ENCODE measurements at regions not wholly inside any gene's neighbourhood (a gene's known extent, or its start where the extent isn't known, plus 50 kb on each side); places are given as distances from the start of the nearest gene placed in this dataset.

- WGBS, 2 donors, result 50 to 56% methylated on average over 2 of the region's 2 CpGs
- intact Hi-C loops (cut with DNase I; ENCODE audit: low total_unique reads), result loop anchor here (10.0 kb wide), 1 partner anchor 322 kb away; the partner anchor contains the start of gene PDGFRA
- H3K4me3 ChIP-seq (ENCODE audit: low read depth, poor library complexity, severe bottlenecking), result no peak overlapping the region
- TF ChIP-seq CTCF (IDR thresholded peaks at IDR 0.05) (no peak), POLR2A (IDR thresholded peaks at IDR 0.05) (no peak)
- no peak for DNase-seq (ENCODE audit: low spot score in 2 of 2)
Observed at GRCh38 chr4:53902786-53903185, 161.6 kb downstream of the CHIC2 start.

- TF ChIP-seq CTCF (IDR thresholded peaks at IDR 0.05), result no peak
- TF ChIP-seq POLR2A (IDR thresholded peaks at IDR 0.05), result no peak
- H3K4me3 ChIP-seq (ENCODE audit: low read depth, poor library complexity, severe bottlenecking), result no peak overlapping the region
- intact Hi-C loops (cut with DNase I; ENCODE audit: low total_unique reads), result loop anchor here (10.0 kb wide), 1 partner anchor 325 kb away; the partner anchor contains the start of gene PDGFRA
- WGBS, 2 donors, result 53 to 72% methylated on average over 3 of the region's 3 CpGs
- DNase-seq (ENCODE audit: low spot score in 2 of 2), result no peak
Observed at GRCh38 chr4:53900271-53900649, 164.1 kb downstream of the CHIC2 start.

GRCh38 chr4:53899586-53900270 is 164.7 kb downstream of the CHIC2 start:
- DNase-seq (ENCODE audit: low spot score in 2 of 2), result no peak
- TF ChIP-seq POLR2A (IDR thresholded peaks at IDR 0.05) (no peak), CTCF (IDR thresholded peaks at IDR 0.05) (no peak)
- WGBS, 2 donors, result 26 to 27% methylated on average over 9 of the region's 9 CpGs
- H3K4me3 ChIP-seq (ENCODE audit: low read depth, poor library complexity, severe bottlenecking), result no peak overlapping the region
- intact Hi-C loops (cut with DNase I; ENCODE audit: low total_unique reads), result loop anchor here (10.0 kb wide), 1 partner anchor 325 kb away; the partner anchor contains the start of gene PDGFRA

- H3K4me3 ChIP-seq (ENCODE audit: low read depth, poor library complexity, severe bottlenecking), result no peak overlapping the region
- DNase-seq (ENCODE audit: low spot score in 2 of 2), result no peak
- WGBS, 2 donors, result 70 to 71% methylated on average over 3 of the region's 3 CpGs
- intact Hi-C loops (cut with DNase I; ENCODE audit: low total_unique reads), result no loop called here
- no peak for TF ChIP-seq POLR2A (IDR thresholded peaks at IDR 0.05)
- TF ChIP-seq CTCF (IDR thresholded peaks at IDR 0.05), result no peak
Observed at GRCh38 chr4:53895137-53895536, 169.3 kb downstream of the CHIC2 start.

- intact Hi-C loops (cut with DNase I; ENCODE audit: low total_unique reads), result no loop called here
- 78 to 88% methylated on average over 4 of the region's 4 CpGs for WGBS, 2 donors
- no peak for DNase-seq (ENCODE audit: low spot score in 2 of 2)
- no peak overlapping the region for H3K4me3 ChIP-seq (ENCODE audit: low read depth, poor library complexity, severe bottlenecking)
- TF ChIP-seq CTCF (IDR thresholded peaks at IDR 0.05) (no peak), POLR2A (IDR thresholded peaks at IDR 0.05) (no peak)
Observed at GRCh38 chr4:53890461-53890860, 173.9 kb downstream of the CHIC2 start.

Data from lower leg skin (tissue), 4 donors.